ENCODE measurements at regions not wholly inside any gene's neighbourhood (a gene's known extent, or its start where the extent isn't known, plus 50 kb on each side); places are given as distances from the start of the nearest gene placed in this dataset.

DNA sequence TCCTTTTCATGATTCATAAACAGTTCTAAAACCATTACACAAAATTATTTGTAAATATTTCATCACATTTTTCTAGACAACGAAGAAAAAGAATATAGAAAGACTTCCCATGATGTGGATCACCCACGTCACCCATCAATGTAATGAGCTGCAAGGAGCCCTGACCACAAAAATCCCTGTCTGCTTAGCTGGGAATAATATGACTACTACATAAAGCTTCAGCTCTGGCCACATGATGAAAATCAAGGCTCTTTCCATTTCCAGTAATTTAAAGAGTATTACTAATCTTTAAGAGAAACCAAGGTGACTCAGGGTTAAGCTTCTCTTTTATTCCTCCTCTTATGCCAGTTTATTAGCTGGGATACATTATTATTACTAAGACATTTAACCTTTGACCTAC, 180.8 kb upstream of the CACNA2D1 start:
- Histone ChIP-seq H3K4me1 (ENCODE audit: insufficient read depth, low read length) (no peaks in the 10 kb centered on the region), H3K79me2 (ENCODE audit: low read length) (no peaks in the 10 kb centered on the region), H3K36me3 (ENCODE audit: low read depth, low read length) (no peaks in the 10 kb centered on the region), H3K9me3 (ENCODE audit: low read length) (no peaks in the 10 kb centered on the region), H3K4me2 (ENCODE audit: low read length) (no peak overlapping the region), H3K4me3 (ENCODE audit: low read length) (no peak overlapping the region), H3F3A (ENCODE audit: low read length, unreplicated experiment) (no peaks in the 10 kb centered on the region), H3K27me3 (ENCODE audit: low read length) (peaks cover 4% of the 10 kb centered on the region; the same call in 1 of the 2 replicates), H4K20me1 (ENCODE audit: low read length) (no peaks in the 10 kb centered on the region), H3K9ac (ENCODE audit: low read length) (no peak overlapping the region), H3K9me2 (replicated peaks; ENCODE audit: low read length) (no peaks in the 10 kb centered on the region), H3K27ac (ENCODE audit: low read length) (no peak overlapping the region), H2AFZ (ENCODE audit: low read length) (no peak overlapping the region)
- peak; percentile 6 for DNase-seq
- POLR2A ChIA-PET (ENCODE audit: unreplicated experiment) = no interaction called here
- no TSS peak for BruUV-seq (replicated peaks)
- intact Hi-C loops (cut with micrococcal nuclease) = loop anchor here (2.0 kb wide), 1 partner anchor 76 kb away; no protein-coding TSS in a partner anchor
- TF ChIP-seq, protein P1, sequence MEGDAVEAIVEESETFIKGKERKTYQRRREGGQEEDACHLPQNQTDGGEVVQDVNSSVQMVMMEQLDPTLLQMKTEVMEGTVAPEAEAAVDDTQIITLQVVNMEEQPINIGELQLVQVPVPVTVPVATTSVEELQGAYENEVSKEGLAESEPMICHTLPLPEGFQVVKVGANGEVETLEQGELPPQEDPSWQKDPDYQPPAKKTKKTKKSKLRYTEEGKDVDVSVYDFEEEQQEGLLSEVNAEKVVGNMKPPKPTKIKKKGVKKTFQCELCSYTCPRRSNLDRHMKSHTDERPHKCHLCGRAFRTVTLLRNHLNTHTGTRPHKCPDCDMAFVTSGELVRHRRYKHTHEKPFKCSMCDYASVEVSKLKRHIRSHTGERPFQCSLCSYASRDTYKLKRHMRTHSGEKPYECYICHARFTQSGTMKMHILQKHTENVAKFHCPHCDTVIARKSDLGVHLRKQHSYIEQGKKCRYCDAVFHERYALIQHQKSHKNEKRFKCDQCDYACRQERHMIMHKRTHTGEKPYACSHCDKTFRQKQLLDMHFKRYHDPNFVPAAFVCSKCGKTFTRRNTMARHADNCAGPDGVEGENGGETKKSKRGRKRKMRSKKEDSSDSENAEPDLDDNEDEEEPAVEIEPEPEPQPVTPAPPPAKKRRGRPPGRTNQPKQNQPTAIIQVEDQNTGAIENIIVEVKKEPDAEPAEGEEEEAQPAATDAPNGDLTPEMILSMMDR (conservative IDR thresholded peaks at IDR 0.05; ENCODE audit: low read depth, low read length) = no peak
- TF ChIP-seq EZH2 (IDR thresholded peaks at IDR 0.05; ENCODE audit: low read length, unreplicated experiment) (no peak), EZH2phosphoT487 (IDR thresholded peaks at IDR 0.05; ENCODE audit: borderline replicate concordance, low read length) (no peak)
- CTCF ChIA-PET = interaction anchor here (0.6 kb wide), 1 partner anchor 954 kb away, joined by 5 read pairs; no protein-coding TSS in a partner anchor
- peak; percentile 42 for ATAC-seq

DNA sequence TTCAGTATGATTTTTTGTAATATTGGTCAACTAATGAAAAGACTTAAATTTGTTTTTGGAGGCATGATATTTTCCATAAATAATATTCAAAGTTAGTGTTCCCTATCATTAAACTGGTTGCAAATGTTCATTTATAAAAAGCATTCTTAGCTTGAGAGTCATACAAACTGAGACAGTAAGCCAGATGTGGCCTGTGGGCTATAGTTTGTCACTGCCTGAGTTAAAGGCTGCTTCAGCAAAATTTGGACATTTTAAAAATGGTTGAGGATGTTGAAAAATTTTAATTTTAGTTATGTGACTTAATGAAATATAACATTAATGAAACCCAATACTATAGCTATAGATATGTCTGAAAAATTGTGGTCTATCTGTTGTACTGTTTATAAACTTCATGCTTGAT, 180.2 kb upstream of the CACNA2D1 start:
- Histone ChIP-seq H3K27me3 (ENCODE audit: low read length) (peaks cover 4% of the 10 kb centered on the region; the same call in 1 of the 2 replicates), H2AFZ (ENCODE audit: low read length) (no peak overlapping the region), H3K27ac (ENCODE audit: low read length) (no peak overlapping the region), H3K9me3 (ENCODE audit: low read length) (no peaks in the 10 kb centered on the region), H3K9ac (ENCODE audit: low read length) (no peak overlapping the region), H3K79me2 (ENCODE audit: low read length) (no peaks in the 10 kb centered on the region), H3K4me2 (ENCODE audit: low read length) (no peak overlapping the region), H3K4me1 (ENCODE audit: insufficient read depth, low read length) (no peaks in the 10 kb centered on the region), H3K4me3 (ENCODE audit: low read length) (no peak overlapping the region), H3K36me3 (ENCODE audit: low read depth, low read length) (no peaks in the 10 kb centered on the region), H4K20me1 (ENCODE audit: low read length) (no peaks in the 10 kb centered on the region), H3K9me2 (replicated peaks; ENCODE audit: low read length) (no peaks in the 10 kb centered on the region), H3F3A (ENCODE audit: low read length, unreplicated experiment) (no peaks in the 10 kb centered on the region)
- BruUV-seq (replicated peaks) = no TSS peak
- intact Hi-C loops (cut with micrococcal nuclease) = loop anchor here (2.0 kb wide), 1 partner anchor 77 kb away; no protein-coding TSS in a partner anchor
- POLR2A ChIA-PET (ENCODE audit: unreplicated experiment) = no interaction called here
- no peak for ATAC-seq
- TF ChIP-seq EZH2phosphoT487 (IDR thresholded peaks at IDR 0.05; ENCODE audit: borderline replicate concordance, low read length) (no peak), EZH2 (IDR thresholded peaks at IDR 0.05; ENCODE audit: low read length, unreplicated experiment) (no peak)
- TF ChIP-seq, protein P1 (conservative IDR thresholded peaks at IDR 0.05; ENCODE audit: low read depth, low read length) = no peak
- no peak for DNase-seq
- CTCF ChIA-PET = no interaction called here

DNA sequence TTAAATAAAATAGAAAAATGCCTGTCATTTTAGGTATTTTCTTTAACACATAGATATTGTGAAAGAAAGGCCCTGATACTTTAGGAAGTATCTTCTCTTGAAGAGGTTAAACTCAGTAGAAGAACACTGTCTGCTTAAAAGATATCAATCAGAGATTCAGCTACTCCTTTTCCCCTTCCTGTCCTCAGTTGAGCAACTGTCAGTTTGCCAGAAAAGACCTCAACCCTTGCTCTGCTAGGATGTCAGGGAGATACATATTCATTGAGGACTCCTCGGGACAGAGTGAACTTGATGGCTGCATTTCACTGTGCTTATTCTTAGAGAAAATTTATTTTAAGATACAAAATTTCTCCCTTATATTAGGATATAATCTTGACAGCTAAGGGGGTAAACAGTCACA, 173.6 kb upstream of the CACNA2D1 start:
- TF ChIP-seq EZH2phosphoT487 (IDR thresholded peaks at IDR 0.05; ENCODE audit: borderline replicate concordance, low read length) (no peak), EZH2 (IDR thresholded peaks at IDR 0.05; ENCODE audit: low read length, unreplicated experiment) (no peak)
- TF ChIP-seq, protein P1 (conservative IDR thresholded peaks at IDR 0.05; ENCODE audit: low read depth, low read length) = no peak
- Histone ChIP-seq H3K27me3 (ENCODE audit: low read length) (peaks cover 7% of the 10 kb centered on the region; the same call in 1 of the 2 replicates), H3K9me3 (ENCODE audit: low read length) (no peaks in the 10 kb centered on the region), H3K9ac (ENCODE audit: low read length) (no peak overlapping the region), H3K36me3 (ENCODE audit: low read depth, low read length) (no peaks in the 10 kb centered on the region), H3K4me2 (ENCODE audit: low read length) (no peak overlapping the region), H3F3A (ENCODE audit: low read length, unreplicated experiment) (no peaks in the 10 kb centered on the region), H3K9me2 (replicated peaks; ENCODE audit: low read length) (no peaks in the 10 kb centered on the region), H3K4me1 (ENCODE audit: insufficient read depth, low read length) (no peaks in the 10 kb centered on the region), H3K79me2 (ENCODE audit: low read length) (no peaks in the 10 kb centered on the region), H3K4me3 (ENCODE audit: low read length) (no peak overlapping the region), H3K27ac (ENCODE audit: low read length) (no peak overlapping the region), H4K20me1 (ENCODE audit: low read length) (no peaks in the 10 kb centered on the region), H2AFZ (ENCODE audit: low read length) (no peak overlapping the region)
- POLR2A ChIA-PET (ENCODE audit: unreplicated experiment) = no interaction called here
- DNase-seq (no peak), ATAC-seq (no peak)
- no TSS peak for BruUV-seq (replicated peaks)
- intact Hi-C loops (cut with micrococcal nuclease) = no loop called here
- CTCF ChIA-PET = no interaction called here

Data from PC-3 (cell line).